HK-2 (cell line): ENCODE measurements at regions not wholly inside any gene's neighbourhood (a gene's known extent, or its start where the extent isn't known, plus 50 kb on each side); places are given as distances from the start of the nearest gene placed in this dataset.

Source experiments
- DNase-seq: peaks from one replicate; pipeline ENCODE4 v3.0.0-alpha.2; 2018; ENCODE audit not compliant: unreplicated experiment

- no peak for DNase-seq
Measured at GRCh38 chr22:49180683-49181024, 647.0 kb downstream of the BRD1 start.

GRCh38 chr22:49179886-49180682, 647.6 kb downstream of the BRD1 start:
- DNase-seq, result no peak

- DNase-seq, result no peak
Measured at GRCh38 chr22:49179175-49179574, 648.5 kb downstream of the BRD1 start.

- no peak for DNase-seq
Measured at GRCh38 chr22:49178246-49179005, 649.2 kb downstream of the BRD1 start.

- no peak for DNase-seq
Measured at GRCh38 chr22:49177666-49178065, 650.0 kb downstream of the BRD1 start.

GRCh38 chr22:49176956-49177355, 650.7 kb downstream of the BRD1 start:
- DNase-seq, result no peak

- DNase-seq, result no peak
Measured at GRCh38 chr22:49170053-49170452, 657.6 kb downstream of the BRD1 start.

- no peak for DNase-seq
Measured at GRCh38 chr22:49169074-49169744, 658.5 kb downstream of the BRD1 start.

- no peak for DNase-seq
Measured at GRCh38 chr22:49168219-49168813, 659.4 kb downstream of the BRD1 start.

GRCh38 chr22:49166746-49167145, 660.9 kb downstream of the BRD1 start:
- no peak for DNase-seq

- no peak for DNase-seq
Measured at GRCh38 chr22:49166211-49166610, 661.5 kb downstream of the BRD1 start.

GRCh38 chr22:49164773-49165320, 662.8 kb downstream of the BRD1 start:
- no peak for DNase-seq

- DNase-seq, result no peak
Measured at GRCh38 chr22:49163960-49164690, 663.5 kb downstream of the BRD1 start.

- DNase-seq, result no peak
Measured at GRCh38 chr22:49163258-49163959, 664.3 kb downstream of the BRD1 start.

- DNase-seq, result no peak
Measured at GRCh38 chr22:49162841-49163240, 664.8 kb downstream of the BRD1 start.

- no peak for DNase-seq
Measured at GRCh38 chr22:49161002-49161850, 666.4 kb downstream of the BRD1 start.

- DNase-seq, result no peak
Measured at GRCh38 chr22:49160261-49161001, 667.2 kb downstream of the BRD1 start.

- DNase-seq, result no peak
Measured at GRCh38 chr22:49159711-49160110, 668.0 kb downstream of the BRD1 start.
